Adrenal gland (tissue), 9 donors: ENCODE measurements at regions not wholly inside any gene's neighbourhood (a gene's known extent, or its start where the extent isn't known, plus 50 kb on each side); places are given as distances from the start of the nearest gene placed in this dataset.

Experiments used
- DNase-seq, 7 donors: peaks; one replicate each; pipeline ENCODE4 v3.0.0-alpha.2; 2019 to 2020
- H3K27ac ChIP-seq, 5 donors: fragments of 200-600 bp; sonication (generic) in 4 of 5; 1 replicate in 3 of 5; 2 replicates in 2 of 5; pipeline versions ENCODE4 v1.5.1 to v1.8.0; 2016 to 2020; ENCODE audit warnings: mild to moderate bottlenecking in 1 of 5
- H3K27me3 ChIP-seq: fragments of 200-600 bp; 2 replicates; pipeline ENCODE4 v1.8.0; 2021
- H3K36me3 ChIP-seq, 2 donors: fragments of 200-600 bp; replicated peaks in 1 of 2; 1 replicate in 1 of 2; 2 replicates in 1 of 2; pipeline versions ENCODE4 v1.5.1 to v1.8.0; 2018 to 2022
- H3K4me1 ChIP-seq, 2 donors: fragments of 200-600 bp; replicated peaks in 1 of 2; 1 replicate in 1 of 2; 2 replicates in 1 of 2; pipeline versions ENCODE4 v1.5.1 to v1.8.0; 2018 to 2021
- H3K4me3 ChIP-seq, 4 donors: fragments of 200-600 bp; sonication (generic) in 3 of 4; one replicate each; pipeline ENCODE4 v1.5.1; 2016 to 2018
- H3K9me3 ChIP-seq, 3 donors: fragments of 200-600 bp; sonication (generic) in 1 of 3; replicated peaks in 1 of 3; 1 replicate in 2 of 3; 2 replicates in 1 of 3; pipeline versions ENCODE4 v1.5.1 to v1.8.0; 2016 to 2021
- CTCF ChIP-seq, 6 experiments: fragments of 450-650 bp in 4 of 6; fragments of 200-600 bp in 2 of 6; sonication (generic) in 1 of 6; IDR thresholded peaks; 1 replicate in 5 of 6; 2 replicates in 1 of 6; pipeline versions ENCODE4 v1.5.1 to v1.8.0; 2016 to 2021; ENCODE audit warnings: antibody characterized with exemption in 6 of 6, mild to moderate bottlenecking in 2 of 6, moderate library complexity in 1 of 6
- POLR2A ChIP-seq, 2 donors: fragments of 450-650 bp; IDR thresholded peaks; one replicate each; pipeline ENCODE4 v1.6.1; 2017; ENCODE audit warnings: antibody characterized with exemption in 2 of 2, mild to moderate bottlenecking in 2 of 2, moderate library complexity in 1 of 2
- WGBS, 4 donors: extraction: QIAGEN DNeasy Blood & Tissue Kit in 2 of 4; methylation state at CpG; one replicate each; pipeline versions ENCODE4 v1.1.5 to v1.1.7; 2013 to 2017; 5-methylcytosine and 5-hydroxymethylcytosine counted together
- intact Hi-C, 2 donors: fragments of 100-400 bp; cut with DNase I; formaldehyde crosslinking; loops; one replicate each; pipeline versions ENCODE4 v1.14.1 to v1.15.0; 2022 to 2023
- donor health status: healthy with polysubstance abuse.
- donor health status: Bipolar disorder and iron deficiency.
- donor health status: DM: yes; HTN: yes; CAD: no.
- donor health status: DM: no; HTN: no; CAD: no.
- donor health status: DM: no; HTN: no; CAD: no.

GRCh38 chr3:127059072-127059471 lies 76.2 kb downstream of the PLXNA1 start:
- Histone ChIP-seq H3K4me3 (no peak overlapping the region), H3K27ac (no peak overlapping the region), H3K27me3 (peaks cover 5% of the 10 kb centered on the region), H3K9me3 (no peaks in the 10 kb centered on the region), H3K36me3 (no peaks in the 10 kb centered on the region), H3K4me1 (no peaks in the 10 kb centered on the region)
- 66 to 72% (median 72%) methylated on average over 4 of the region's 4 CpGs for WGBS, 4 donors
- DNase-seq: no peak
- intact Hi-C loops: no loop called here
- TF ChIP-seq CTCF (IDR thresholded peaks at IDR 0.05): no peak
- no peak for TF ChIP-seq POLR2A (IDR thresholded peaks at IDR 0.05)

- TF ChIP-seq CTCF (IDR thresholded peaks at IDR 0.05): no peak
- TF ChIP-seq POLR2A (IDR thresholded peaks at IDR 0.05): no peak
- Histone ChIP-seq H3K27ac (no peak overlapping the region), H3K4me3 (no peak overlapping the region), H3K9me3 (no peaks in the 10 kb centered on the region), H3K36me3 (no peaks in the 10 kb centered on the region), H3K4me1 (no peaks in the 10 kb centered on the region), H3K27me3 (peaks cover 5% of the 10 kb centered on the region)
- WGBS, 4 donors: 47 to 56% (median 52%) methylated on average over 6 of the region's 6 CpGs
- intact Hi-C loops: no loop called here
- no peak for DNase-seq
Measured at GRCh38 chr3:127061641-127062040, 78.7 kb downstream of the PLXNA1 start.

GRCh38 chr3:127062926-127063325 lies 80.0 kb downstream of the PLXNA1 start:
- WGBS, 4 donors: 64 to 76% (median 69%) methylated on average over 11 to 13 of the region's 13 CpGs
- Histone ChIP-seq H3K36me3 (no peaks in the 10 kb centered on the region), H3K27me3 (peaks cover 5% of the 10 kb centered on the region), H3K27ac (no peak overlapping the region), H3K4me3 (no peak overlapping the region), H3K4me1 (no peaks in the 10 kb centered on the region), H3K9me3 (no peaks in the 10 kb centered on the region)
- no peak for DNase-seq
- TF ChIP-seq CTCF (IDR thresholded peaks at IDR 0.05): no peak
- TF ChIP-seq POLR2A (IDR thresholded peaks at IDR 0.05): no peak
- intact Hi-C loops: no loop called here

- TF ChIP-seq CTCF (IDR thresholded peaks at IDR 0.05): no peak
- no peak for TF ChIP-seq POLR2A (IDR thresholded peaks at IDR 0.05)
- no peak overlapping the region for H3K27ac ChIP-seq
- no peaks in the 10 kb centered on the region for H3K9me3 ChIP-seq
- H3K27me3 ChIP-seq: peaks cover 5% of the 10 kb centered on the region
- H3K4me1 ChIP-seq: no peaks in the 10 kb centered on the region
- no peaks in the 10 kb centered on the region for H3K36me3 ChIP-seq
- 93 to 96% (median 95%) methylated on average over 4 of the region's 4 CpGs for WGBS, 4 donors
- no peak for DNase-seq
- H3K4me3 ChIP-seq: no peak overlapping the region
- intact Hi-C loops: no loop called here
Measured at GRCh38 chr3:127063916-127064315, 81.0 kb downstream of the PLXNA1 start.
